Esophagus squamous epithelium (tissue), 5 donors: ENCODE measurements at regions not wholly inside any gene's neighbourhood (a gene's known extent, or its start where the extent isn't known, plus 50 kb on each side); places are given as distances from the start of the nearest gene placed in this dataset.

Source experiments
- DNase-seq: peaks from one replicate; lab custom pipeline; 2025; lab: John Stamatoyannopoulos, UW
- H3K27ac ChIP-seq, 4 donors: fragments of 200-600 bp; sonication (generic); one replicate each; pipeline ENCODE4 v1.5.1; 2016 to 2019; ENCODE audit warnings: mild to moderate bottlenecking in 1 of 4
- H3K27me3 ChIP-seq, 4 donors: fragments of 200-600 bp; sonication (generic); 1 replicate in 3 of 4; 2 replicates in 1 of 4; pipeline versions ENCODE4 v1.5.1 to v1.6.0; 2017 to 2021; ENCODE audit warnings: antibody characterized with exemption in 1 of 4
- H3K36me3 ChIP-seq, 3 donors: fragments of 200-600 bp; sonication (generic); one replicate each; pipeline ENCODE4 v1.5.1; 2016 to 2019
- H3K4me1 ChIP-seq, 3 donors: fragments of 200-600 bp; sonication (generic); one replicate each; pipeline ENCODE4 v1.5.1; 2017 to 2019
- H3K4me3 ChIP-seq, 4 donors: fragments of 200-600 bp; sonication (generic); 1 replicate in 3 of 4; 2 replicates in 1 of 4; pipeline ENCODE4 v1.5.1; 2016 to 2019; ENCODE audit warnings: mild to moderate bottlenecking in 2 of 4, moderate library complexity in 1 of 4
- H3K9me3 ChIP-seq, 3 donors: fragments of 200-600 bp; sonication (generic); one replicate each; pipeline ENCODE4 v1.5.1; 2016 to 2019
- POLR2A ChIP-seq, 4 donors: fragments of 450-650 bp; IDR thresholded peaks; one replicate each; pipeline ENCODE4 v1.6.1; 2017; ENCODE audit warnings: antibody characterized with exemption in 4 of 4, mild to moderate bottlenecking in 4 of 4, moderate library complexity in 3 of 4
- WGBS, 2 donors: methylation state at CpG; one replicate each; pipeline ENCODE4 v1.1.5; 2018; 5-methylcytosine and 5-hydroxymethylcytosine counted together
- intact Hi-C: fragments of 100-400 bp; cut with DNase I; formaldehyde crosslinking; loops from one replicate; pipeline ENCODE4 v1.15.0; 2022
- TF ChIP-seq, protein P1 (sequence below), 6 experiments: fragments of 450-650 bp in 4 of 6; fragments of 200-600 bp in 2 of 6; sonication (generic) in 2 of 6; IDR thresholded peaks; one replicate each; pipeline ENCODE4 v1.5.1; 2016 to 2019; ENCODE audit warnings: antibody characterized with exemption in 6 of 6, mild to moderate bottlenecking in 4 of 6, moderate library complexity in 4 of 6
- donor health status: DM: yes; HTN: yes; CAD: no.

DNA sequence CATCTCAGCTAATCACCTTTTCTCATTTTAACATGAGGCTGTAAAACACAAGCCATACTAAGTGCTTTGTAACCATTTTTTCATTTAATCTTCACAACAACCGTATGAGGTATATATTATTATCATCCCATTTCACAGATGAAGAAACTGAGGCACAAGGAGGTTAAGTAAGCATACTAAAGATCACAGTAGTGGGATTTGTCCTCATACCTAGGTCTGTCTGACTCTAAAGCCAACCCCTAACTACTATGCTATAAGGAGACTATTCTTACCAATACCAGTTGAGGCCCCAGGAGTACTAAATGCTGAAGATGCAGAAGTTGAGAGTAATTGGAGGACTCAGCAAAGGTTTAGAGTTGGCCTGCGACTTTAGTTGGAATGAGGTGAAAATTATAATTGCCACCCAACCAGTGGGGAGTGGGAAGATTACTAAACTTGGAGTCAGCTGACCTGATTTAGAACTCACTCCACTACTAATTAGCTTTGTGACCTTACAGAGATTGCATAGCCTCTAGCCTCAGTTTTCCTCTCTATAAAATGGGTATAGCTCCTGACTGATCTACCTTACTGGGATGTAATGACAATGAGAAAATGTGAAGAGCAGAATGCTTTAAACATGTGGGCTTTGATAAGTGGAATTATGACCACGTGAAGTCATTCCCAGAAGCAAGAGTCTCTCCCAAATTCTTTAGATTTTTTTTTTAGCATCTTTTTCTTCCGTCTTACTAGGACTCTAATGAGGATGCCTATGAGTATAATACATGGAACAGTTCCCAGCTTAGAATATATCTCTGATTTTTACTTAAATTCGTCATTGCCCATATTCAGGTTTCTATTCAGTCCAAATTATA, 85.8 kb upstream of the IPO9 start:
- H3K4me3 ChIP-seq = no peak overlapping the region
- peak overlapping the region in 2 of 4 donors; percentile 85 to 93 for H3K27ac ChIP-seq
- intact Hi-C loops = no loop called here
- WGBS, 2 donors = 78 to 87% methylated on average over 5 of the region's 5 CpGs
- no peak for TF ChIP-seq POLR2A (IDR thresholded peaks at IDR 0.05)
- TF ChIP-seq, protein P1, sequence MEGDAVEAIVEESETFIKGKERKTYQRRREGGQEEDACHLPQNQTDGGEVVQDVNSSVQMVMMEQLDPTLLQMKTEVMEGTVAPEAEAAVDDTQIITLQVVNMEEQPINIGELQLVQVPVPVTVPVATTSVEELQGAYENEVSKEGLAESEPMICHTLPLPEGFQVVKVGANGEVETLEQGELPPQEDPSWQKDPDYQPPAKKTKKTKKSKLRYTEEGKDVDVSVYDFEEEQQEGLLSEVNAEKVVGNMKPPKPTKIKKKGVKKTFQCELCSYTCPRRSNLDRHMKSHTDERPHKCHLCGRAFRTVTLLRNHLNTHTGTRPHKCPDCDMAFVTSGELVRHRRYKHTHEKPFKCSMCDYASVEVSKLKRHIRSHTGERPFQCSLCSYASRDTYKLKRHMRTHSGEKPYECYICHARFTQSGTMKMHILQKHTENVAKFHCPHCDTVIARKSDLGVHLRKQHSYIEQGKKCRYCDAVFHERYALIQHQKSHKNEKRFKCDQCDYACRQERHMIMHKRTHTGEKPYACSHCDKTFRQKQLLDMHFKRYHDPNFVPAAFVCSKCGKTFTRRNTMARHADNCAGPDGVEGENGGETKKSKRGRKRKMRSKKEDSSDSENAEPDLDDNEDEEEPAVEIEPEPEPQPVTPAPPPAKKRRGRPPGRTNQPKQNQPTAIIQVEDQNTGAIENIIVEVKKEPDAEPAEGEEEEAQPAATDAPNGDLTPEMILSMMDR (IDR thresholded peaks at IDR 0.05) = no peak
- no peaks in the 10 kb centered on the region for H3K9me3 ChIP-seq
- H3K4me1 ChIP-seq = peaks cover 20 to 88% (median 33%) of the 10 kb centered on the region in 3 donors
- DNase-seq = no peak
- H3K27me3 ChIP-seq = no peaks in the 10 kb centered on the region
- peaks cover 0 to 8% (median 0%) of the 10 kb centered on the region in 3 donors for H3K36me3 ChIP-seq

DNA sequence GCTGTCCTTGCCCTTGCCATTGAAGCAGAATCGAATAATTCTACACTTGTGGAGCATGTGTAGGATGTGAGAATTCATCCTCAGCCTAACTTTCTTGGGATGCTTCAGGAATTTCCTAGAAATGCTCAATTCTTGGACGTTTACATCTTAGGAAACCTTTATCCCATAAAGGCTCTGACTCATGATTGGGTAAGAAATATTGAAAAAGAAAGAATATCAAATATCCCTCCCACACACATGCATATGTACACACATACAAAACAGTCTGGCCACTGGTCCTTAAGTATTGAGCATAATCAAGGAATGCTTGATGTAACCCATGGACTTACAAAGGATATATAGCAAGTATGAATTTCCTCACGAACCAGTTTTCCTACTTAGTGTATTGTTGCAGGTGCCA, 83.9 kb upstream of the IPO9 start:
- Histone ChIP-seq H3K4me1 (peaks cover 13 to 89% (median 36%) of the 10 kb centered on the region in 3 donors), H3K4me3 (no peak overlapping the region), H3K27ac (no peak overlapping the region), H3K9me3 (no peaks in the 10 kb centered on the region), H3K27me3 (no peaks in the 10 kb centered on the region), H3K36me3 (peaks cover 0 to 8% (median 0%) of the 10 kb centered on the region in 3 donors)
- intact Hi-C loops = no loop called here
- TF ChIP-seq, protein P1 (IDR thresholded peaks at IDR 0.05) = no peak
- no peak for TF ChIP-seq POLR2A (IDR thresholded peaks at IDR 0.05)
- DNase-seq = no peak
- WGBS, 2 donors = 50 to 63% methylated on average over 3 of the region's 3 CpGs

DNA sequence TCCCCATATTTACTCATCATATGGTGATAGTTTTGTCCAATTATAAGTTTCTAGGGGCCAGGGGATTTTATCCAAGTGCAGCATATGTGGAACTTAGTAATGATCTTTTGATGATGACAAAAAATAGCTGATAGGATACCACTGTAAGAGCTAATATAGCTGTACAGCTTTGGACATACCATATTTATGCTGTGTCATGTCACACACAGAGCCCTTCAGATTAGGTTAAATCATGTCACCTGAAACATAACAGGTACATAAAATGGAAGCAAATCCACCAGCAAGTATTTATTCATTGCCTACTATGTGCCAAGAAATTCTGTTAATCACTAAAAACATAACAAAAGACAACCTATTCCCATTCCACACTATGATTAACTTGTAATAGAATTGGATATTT, 82.8 kb upstream of the IPO9 start:
- DNase-seq = no peak

DNA sequence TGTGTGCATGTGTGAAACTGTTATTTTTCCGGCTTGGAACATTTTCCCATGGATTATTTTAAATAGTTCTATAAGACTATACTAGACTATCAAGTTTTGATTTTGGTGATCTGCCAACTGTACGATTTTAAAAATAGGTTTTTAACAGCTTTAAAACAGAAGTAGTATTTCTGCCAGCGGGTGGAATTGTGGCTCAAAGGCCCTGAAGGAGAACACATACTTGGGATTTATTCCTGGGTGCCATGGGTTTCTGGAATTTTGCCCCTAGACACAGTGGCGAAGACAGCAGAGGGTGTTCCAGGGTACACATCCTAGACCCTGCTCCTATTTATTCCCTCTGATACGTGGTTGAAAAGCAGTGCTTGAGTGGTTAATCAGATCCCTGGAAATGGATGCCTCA, 81.7 kb upstream of the IPO9 start:
- intact Hi-C loops = no loop called here
- no peaks in the 10 kb centered on the region for H3K27me3 ChIP-seq
- H3K4me3 ChIP-seq = no peak overlapping the region
- H3K4me1 ChIP-seq = peaks cover 0 to 88% (median 36%) of the 10 kb centered on the region in 3 donors
- TF ChIP-seq POLR2A (IDR thresholded peaks at IDR 0.05) = no peak
- TF ChIP-seq, protein P1 (IDR thresholded peaks at IDR 0.05) = no peak
- H3K27ac ChIP-seq = no peak overlapping the region
- 51 to 65% methylated on average over 4 to 5 of the region's 5 CpGs for WGBS, 2 donors
- H3K9me3 ChIP-seq = no peaks in the 10 kb centered on the region
- peaks cover 0 to 8% (median 0%) of the 10 kb centered on the region in 3 donors for H3K36me3 ChIP-seq
- DNase-seq = no peak

More for the DNA sequence above, 82.8 kb upstream of the IPO9 start:
- peaks cover 8 to 89% (median 44%) of the 10 kb centered on the region in 3 donors for H3K4me1 ChIP-seq
- peaks cover 0 to 8% (median 0%) of the 10 kb centered on the region in 3 donors for H3K36me3 ChIP-seq
- TF ChIP-seq, protein P1 (IDR thresholded peaks at IDR 0.05) = no peak
- TF ChIP-seq POLR2A (IDR thresholded peaks at IDR 0.05) = no peak
- intact Hi-C loops = no loop called here
- no peaks in the 10 kb centered on the region for H3K9me3 ChIP-seq
- no peaks in the 10 kb centered on the region for H3K27me3 ChIP-seq
- H3K4me3 ChIP-seq = no peak overlapping the region
- no peak overlapping the region for H3K27ac ChIP-seq

DNA sequence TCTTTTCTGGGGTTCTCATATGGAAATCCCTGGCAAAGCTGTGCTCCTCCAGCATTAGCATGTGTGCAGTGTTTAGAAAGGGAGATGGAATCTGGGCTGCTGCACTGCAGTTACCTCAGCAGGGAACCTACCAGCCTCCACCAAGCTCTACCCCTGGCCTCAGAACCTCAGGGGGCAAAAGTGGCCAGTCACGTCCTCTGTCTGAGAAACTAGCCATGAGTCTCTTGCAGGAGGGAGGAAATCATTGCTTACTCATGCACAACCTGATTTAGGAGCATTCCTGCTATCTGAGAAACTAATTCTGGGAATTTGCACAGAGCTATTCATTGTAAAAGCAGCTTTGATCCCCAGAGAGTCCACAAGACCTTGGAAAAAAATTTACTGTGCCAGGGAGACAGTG, 80.6 kb upstream of the IPO9 start:
- peaks cover 0 to 87% (median 32%) of the 10 kb centered on the region in 3 donors for H3K4me1 ChIP-seq
- DNase-seq = no peak
- 80% methylated on average over 1 of the region's 1 CpG; no CpG with 5 or more reads in 1 of the 2 donors for WGBS, 2 donors
- H3K9me3 ChIP-seq = no peaks in the 10 kb centered on the region
- H3K27ac ChIP-seq = no peak overlapping the region
- no peak for TF ChIP-seq POLR2A (IDR thresholded peaks at IDR 0.05)
- TF ChIP-seq, protein P1 (IDR thresholded peaks at IDR 0.05) = no peak
- intact Hi-C loops = no loop called here
- peaks cover 0 to 8% (median 0%) of the 10 kb centered on the region in 3 donors for H3K36me3 ChIP-seq
- no peak overlapping the region for H3K4me3 ChIP-seq
- no peaks in the 10 kb centered on the region for H3K27me3 ChIP-seq
